Stomach (tissue), 4 donors: ENCODE measurements at regions not wholly inside any gene's neighbourhood (a gene's known extent, or its start where the extent isn't known, plus 50 kb on each side); places are given as distances from the start of the nearest gene placed in this dataset.

Experiments
- EP300 ChIP-seq: sonication (generic); formaldehyde crosslinking; IDR thresholded peaks from one replicate; pipeline ENCODE4 v1.6.1; 2017; ENCODE audit warnings: antibody characterized with exemption
- POLR2AphosphoS5 ChIP-seq, 3 donors: sonication (generic); formaldehyde crosslinking; IDR thresholded peaks; one replicate each; pipeline ENCODE4 v1.6.1; 2016; ENCODE audit warnings: antibody characterized with exemption in 3 of 3
- TF ChIP-seq, protein P1 (sequence below), 7 experiments: fragments of 450-650 bp in 4 of 7; fragments of 200-600 bp in 3 of 7; sonication (generic) in 3 of 7; IDR thresholded peaks; one replicate each; pipeline ENCODE4 v1.5.1; 2016 to 2019; ENCODE audit warnings: antibody characterized with exemption in 7 of 7, control low read depth in 2 of 7, mild to moderate bottlenecking in 1 of 7

DNA sequence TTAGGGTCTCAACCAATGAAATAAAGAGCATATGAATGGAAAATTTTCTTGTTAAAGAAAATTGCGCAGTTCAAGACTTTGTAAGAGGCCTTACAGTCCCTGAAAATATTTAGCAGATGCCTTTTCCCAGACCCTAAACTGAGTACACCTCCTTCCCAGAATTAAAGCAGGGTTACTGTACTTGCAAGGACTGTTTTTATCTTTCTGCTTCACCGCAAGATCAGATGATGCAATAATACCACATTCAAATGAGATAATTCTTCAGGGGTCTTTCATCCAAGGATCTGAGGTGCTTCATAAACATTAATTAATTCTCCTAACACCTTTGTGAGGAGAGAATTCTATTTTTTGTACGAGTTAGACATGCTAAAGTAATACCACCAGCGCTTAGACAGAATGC lies 1071.8 kb upstream of the PIK3C3 start:
- TF ChIP-seq, protein P1, sequence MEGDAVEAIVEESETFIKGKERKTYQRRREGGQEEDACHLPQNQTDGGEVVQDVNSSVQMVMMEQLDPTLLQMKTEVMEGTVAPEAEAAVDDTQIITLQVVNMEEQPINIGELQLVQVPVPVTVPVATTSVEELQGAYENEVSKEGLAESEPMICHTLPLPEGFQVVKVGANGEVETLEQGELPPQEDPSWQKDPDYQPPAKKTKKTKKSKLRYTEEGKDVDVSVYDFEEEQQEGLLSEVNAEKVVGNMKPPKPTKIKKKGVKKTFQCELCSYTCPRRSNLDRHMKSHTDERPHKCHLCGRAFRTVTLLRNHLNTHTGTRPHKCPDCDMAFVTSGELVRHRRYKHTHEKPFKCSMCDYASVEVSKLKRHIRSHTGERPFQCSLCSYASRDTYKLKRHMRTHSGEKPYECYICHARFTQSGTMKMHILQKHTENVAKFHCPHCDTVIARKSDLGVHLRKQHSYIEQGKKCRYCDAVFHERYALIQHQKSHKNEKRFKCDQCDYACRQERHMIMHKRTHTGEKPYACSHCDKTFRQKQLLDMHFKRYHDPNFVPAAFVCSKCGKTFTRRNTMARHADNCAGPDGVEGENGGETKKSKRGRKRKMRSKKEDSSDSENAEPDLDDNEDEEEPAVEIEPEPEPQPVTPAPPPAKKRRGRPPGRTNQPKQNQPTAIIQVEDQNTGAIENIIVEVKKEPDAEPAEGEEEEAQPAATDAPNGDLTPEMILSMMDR (IDR thresholded peaks at IDR 0.05): no peak
- no peak for TF ChIP-seq EP300
- TF ChIP-seq POLR2AphosphoS5 (IDR thresholded peaks at IDR 0.05): no peak
